GM13976 (cell line): ENCODE measurements at regions not wholly inside any gene's neighbourhood (a gene's known extent, or its start where the extent isn't known, plus 50 kb on each side); places are given as distances from the start of the nearest gene placed in this dataset.
"Not testable (repeated sequence)": the region's sequence is repeated elsewhere in the genome, so short reads cannot be mapped to it uniquely, and the experiment has no call there.

Experiments
- DNase-seq: peaks from one replicate; pipeline ENCODE4 v3.0.0; 2012; ENCODE audit warnings: low spot score
- CTCF ChIP-seq: IDR thresholded peaks from 2 replicates; pipeline ENCODE4 v1.5.1; 2012; ENCODE audit warnings: borderline replicate concordance, mild to moderate bottlenecking; ENCODE audit not compliant: insufficient read depth; ENCODE audit errors: extremely low read depth, missing control alignments, control extremely low read depth
- in situ Hi-C: fragments of 300-500 bp; cut with MboI; formaldehyde crosslinking; loops from one replicate; pipeline ENCODE4 v1.12.0; 2022; ENCODE audit warnings: low sequenced_read_pairs, mixed read lengths, inconsistent platforms; ENCODE audit not compliant: unreplicated experiment

GRCh38 chr11:46175401-46176002 lies 54.2 kb upstream of the PHF21A start:
- no peak for TF ChIP-seq CTCF
- no peak for DNase-seq
- in situ Hi-C loops = no loop called here

- in situ Hi-C loops = not testable (repeated sequence)
Measured at GRCh38 chr11:46171693-46172092, 50.4 kb upstream of the PHF21A start.

More at GRCh38 chr11:46171693-46172092, 50.4 kb upstream of the PHF21A start:
- DNase-seq = not testable (repeated sequence)
